DMS53 (cell line): ENCODE measurements at regions not wholly inside any gene's neighbourhood (a gene's known extent, or its start where the extent isn't known, plus 50 kb on each side); places are given as distances from the start of the nearest gene placed in this dataset.

Source experiments
- DNase-seq: peaks from one replicate; lab custom pipeline; 2025; lab: John Stamatoyannopoulos, UW

DNA sequence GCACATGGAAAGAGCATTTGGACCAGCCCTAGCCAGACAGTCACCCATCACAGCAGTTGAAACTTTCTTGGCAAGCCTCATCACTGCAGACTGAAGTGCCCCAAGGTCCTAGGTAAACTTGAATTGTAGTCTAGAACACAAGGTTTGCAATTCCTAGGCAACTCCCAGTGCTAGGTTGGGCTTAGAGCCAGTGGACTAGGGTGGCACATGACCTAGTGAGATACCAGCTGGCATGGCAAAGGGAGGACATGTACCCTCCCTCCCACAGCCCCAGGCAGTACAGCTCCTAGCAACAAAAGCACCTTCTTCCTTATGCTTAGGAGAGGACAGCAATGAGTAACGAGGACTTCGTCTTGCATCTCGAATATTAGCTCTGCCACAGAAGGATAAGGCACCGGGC, 889.5 kb downstream of the JRKL start:
- DNase-seq, result no peak

DNA sequence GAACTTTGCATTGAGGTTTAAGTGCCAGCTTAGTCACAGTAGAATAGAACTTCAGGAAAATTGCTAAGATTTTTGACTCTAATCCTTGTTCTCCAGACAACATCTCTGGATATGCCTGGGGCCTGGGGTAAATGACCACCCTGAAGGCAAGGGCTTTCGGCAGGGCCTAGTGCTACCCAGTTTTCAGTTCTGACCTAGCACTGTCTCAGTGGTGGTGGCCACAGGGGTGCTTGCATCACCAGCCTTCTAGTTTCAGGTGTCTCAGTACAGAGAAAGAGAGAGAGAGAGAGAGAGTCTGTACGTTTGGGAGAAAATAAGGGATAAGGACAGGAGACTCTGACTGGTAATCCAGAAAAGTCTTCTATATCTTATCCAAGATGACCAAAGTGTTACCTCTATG, 890.5 kb downstream of the JRKL start:
- no peak for DNase-seq

DNA sequence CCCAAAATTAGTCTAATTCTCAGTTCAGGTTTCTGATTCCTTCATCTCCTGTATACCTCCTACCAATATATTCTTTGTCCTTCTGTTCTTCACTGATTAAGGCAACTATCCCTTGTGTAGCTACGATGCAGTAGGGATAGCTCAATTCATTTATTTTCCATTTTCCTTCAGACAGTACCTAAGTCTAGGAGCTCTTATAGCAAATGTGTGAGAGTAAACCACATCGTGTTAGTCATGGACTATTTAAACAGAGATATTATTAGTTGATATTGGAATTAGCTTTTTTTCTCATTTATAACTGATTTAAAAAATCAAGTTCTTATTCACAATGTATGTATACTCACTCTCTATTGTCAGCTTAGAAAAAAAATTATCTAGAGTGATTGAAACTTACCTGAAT, 900.0 kb downstream of the JRKL start:
- no peak for DNase-seq

DNA sequence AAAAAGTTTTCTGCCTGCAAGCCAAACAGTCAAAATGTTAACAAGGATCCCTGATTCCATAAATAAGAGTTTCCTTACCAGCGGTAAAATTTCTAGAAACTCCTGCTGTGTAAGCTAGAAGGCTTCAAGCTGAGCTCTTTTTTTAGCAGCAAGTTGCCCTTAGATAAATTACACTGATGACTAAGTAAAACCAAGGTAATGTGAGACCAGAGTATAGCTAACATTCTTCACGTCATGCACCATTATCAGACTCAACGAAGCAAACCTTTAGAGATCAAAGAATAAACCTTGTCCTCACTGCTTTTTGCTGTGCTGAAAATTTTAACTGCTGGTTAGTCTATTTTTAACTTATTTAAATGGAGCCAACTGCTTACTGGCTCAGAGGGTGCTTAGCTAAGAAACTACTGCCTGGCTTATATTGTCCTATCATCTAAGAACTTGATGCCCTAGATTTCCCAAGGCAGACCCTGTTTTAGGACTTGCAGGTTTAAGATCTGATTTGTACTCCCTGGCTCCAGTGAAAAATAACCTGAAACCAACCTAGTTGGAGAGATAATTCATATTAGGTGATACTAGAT, 900.7 kb downstream of the JRKL start:
- DNase-seq, result peak; percentile 13

DNA sequence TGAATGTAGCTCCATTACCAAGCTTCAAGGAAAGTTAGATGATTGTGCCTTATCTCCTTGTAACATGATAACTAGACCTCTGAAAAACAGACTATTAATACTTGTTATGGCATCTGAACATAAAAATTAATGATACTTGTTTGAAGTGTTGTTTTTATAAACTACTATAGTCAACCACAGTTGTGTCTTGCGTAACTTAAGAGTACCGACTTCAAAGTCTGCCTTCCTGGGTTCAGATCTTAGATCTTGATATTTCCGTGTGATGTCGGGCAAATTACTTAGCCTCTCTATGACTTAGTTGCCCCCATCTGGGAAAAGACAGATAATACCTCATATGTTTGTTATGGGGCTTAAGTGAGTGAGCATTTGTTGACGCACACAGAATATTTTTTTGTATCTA, 906.5 kb downstream of the JRKL start:
- no peak for DNase-seq

DNA sequence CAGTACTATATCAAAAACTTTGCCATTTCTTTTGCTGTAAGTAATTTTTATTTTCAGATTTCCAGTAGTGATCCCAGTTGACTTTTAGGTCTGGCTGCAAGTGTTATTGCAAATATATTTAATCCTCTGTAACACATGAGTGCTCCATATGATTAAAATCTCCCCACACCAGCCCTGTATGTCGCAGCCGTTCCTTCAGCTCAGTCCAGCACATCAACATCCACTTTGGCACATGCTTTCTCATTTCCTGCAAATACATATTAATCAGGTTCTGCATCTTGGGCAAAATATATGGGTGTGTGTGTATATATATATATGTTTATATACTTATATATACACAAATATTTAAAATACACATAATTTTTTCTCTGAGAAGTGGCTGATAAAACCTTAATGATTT, 919.5 kb downstream of the JRKL start:
- no peak for DNase-seq

DNA sequence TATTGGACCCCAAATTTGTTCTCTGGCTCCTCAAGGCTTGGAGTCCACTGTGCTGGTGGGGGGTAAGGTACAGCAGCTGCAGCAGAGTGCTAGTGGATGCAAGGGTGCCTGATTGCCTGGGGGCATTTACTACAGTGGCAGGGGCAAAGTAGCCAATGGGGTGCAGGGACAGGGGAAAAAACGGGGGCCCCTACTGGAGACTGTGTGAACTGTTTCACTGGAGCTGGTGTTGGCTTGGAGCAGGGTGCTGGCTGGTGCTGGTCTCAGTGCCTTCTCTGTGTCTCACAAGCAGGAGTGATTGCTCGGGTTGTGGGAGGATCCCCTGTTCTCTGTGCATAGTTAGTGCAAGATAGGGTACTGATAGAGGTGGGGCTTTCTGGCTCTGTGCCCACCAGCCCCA, 935.9 kb downstream of the JRKL start:
- DNase-seq, result no peak

DNA sequence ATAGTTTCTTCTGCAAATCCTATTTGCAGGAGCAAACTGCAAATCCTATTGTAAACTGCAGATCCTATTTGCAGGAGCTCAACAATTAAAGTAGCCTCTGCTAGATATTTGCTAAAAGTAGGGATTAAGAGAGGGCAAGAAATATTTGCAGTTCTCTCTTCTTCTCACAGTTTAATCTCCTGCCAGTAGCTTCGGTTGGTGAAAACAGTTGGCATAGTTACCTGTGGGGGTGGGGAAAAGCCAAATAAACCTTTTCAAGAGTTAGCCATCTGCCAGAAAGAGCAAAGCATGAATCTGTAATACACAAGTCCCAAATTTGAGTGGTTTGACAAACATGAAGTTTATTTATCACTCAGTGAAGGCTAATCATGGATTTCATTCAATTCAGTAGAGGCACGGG, 942.5 kb downstream of the JRKL start:
- DNase-seq, result peak; percentile 57

DNA sequence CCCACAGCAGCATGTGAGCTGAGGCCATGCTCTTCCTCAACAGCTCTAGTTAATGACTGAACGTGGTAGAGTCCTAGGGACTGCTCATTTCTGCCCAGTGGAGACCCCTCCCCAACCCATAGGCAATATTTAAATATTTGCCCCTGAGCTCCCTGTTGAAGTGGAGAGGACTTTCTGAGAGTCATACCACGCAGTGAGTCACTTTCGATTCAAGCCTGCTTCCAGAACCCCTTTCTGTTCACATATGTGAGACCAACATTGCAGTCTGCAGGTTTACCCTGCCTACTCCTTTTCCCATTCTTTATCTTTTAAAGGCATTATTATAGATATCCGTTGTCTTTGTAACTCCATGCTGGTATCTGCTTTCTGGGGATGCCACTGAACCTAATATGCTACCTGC, 946.3 kb downstream of the JRKL start:
- no peak for DNase-seq

DNA sequence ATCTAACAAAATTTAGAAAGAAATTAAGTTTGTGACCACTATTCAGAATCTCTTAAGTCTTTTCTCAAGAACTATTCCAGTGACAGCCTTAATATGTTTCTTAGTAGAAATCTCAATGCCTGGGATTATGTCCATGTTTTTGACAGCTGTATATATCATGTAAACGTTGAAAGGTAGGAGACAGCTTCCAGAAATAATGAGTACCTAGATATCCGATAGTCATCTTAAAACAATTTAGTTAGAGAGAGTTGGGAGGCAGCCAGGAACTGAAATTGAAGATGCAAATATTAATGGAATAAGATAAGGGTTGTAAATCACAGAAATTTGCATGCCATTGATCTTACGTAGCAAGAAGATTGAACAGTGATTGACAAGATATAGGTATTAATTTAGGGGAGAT, 955.2 kb downstream of the JRKL start:
- no peak for DNase-seq

DNA sequence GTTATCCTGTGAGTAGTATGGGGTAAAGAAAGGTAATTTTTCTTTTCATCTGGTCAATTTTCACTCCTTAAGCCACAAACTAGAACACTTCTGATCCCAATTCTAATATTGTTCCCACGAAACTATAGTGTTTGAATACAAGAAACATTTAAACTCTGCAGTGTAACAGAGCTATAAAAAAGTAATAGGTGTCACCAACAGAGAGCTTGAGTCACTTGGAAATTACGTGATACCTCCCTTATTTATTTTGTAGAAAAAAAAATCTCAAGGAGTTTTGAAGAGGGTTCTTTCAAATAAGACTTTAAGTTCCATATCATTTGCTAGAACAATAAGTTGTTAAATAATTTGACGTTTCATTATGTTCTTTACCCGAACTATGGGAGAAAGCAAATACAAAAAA, 959.4 kb downstream of the JRKL start:
- no peak for DNase-seq

DNA sequence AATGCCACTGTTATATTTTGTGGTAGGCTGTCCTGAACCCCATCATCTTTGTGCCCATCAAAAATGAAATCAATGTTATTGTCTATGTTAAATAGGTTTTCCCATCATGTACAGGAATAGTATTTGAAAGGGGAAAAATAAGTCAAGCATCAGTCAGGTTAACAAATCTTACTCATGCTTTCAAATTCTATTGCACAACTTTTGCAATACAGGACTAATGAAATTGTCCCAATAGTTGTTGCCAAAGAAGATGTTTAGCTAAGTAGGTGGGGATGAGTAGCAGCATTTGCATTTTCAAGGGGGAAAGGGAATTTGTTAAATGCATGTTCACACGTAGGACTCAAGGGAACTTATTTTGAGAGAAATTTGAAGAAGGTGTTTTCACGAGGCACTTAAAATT, 962.1 kb downstream of the JRKL start:
- DNase-seq, result no peak

DNA sequence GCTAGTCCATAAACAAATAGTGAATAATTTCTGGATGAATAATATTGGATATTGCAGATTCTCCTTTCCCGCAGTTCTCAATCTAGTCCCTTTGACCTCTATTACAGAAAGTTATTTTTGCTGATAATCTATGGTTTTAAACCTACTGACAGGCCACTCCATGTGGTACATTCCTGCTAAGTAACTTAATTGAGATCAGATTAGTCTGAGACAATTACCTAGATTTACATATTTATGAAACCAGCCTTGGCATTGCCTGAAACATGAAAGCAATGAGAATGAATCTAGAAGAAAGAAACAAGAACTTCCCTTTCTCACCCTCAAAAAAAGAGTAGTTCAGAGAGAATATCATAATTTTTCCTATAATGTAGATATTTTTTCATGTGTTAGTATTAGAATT, 964.2 kb downstream of the JRKL start:
- no peak for DNase-seq

DNA sequence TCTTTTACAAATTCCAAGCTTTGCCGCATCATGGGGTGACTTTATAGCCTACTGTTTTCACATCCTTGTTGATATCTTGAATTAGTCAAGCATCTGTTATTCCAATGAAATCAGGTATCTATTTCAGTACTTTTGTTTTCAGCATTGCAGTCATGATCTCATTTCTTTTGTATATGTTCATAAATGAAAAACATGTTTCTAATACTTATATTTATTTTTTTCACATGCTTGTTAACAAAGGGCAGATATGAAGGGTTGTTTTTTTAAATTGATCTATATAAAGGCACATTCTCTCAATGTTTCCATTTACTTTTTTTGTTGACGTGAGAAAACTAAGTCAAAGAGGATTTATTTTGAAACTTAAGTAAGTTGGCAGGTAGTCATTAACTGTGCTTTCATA, 964.8 kb downstream of the JRKL start:
- no peak for DNase-seq

DNA sequence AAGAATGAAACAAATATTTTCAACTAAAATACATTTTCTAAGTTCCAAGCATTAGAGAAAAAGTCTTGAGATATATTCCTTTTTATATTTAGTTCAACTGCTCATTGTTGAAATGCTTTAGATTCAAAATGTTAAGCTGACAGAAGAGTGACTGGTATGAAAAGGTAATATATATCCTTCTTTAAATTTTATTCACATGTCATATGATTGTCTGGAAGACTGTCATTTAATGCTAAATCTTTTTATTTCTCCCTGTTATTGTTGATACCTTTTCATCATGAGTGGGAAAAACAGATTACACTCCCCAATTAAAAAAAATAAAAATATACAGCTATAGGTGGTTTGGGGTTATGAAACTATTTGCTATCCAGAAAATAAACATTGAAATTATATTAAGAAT, 965.4 kb downstream of the JRKL start:
- DNase-seq, result no peak

DNA sequence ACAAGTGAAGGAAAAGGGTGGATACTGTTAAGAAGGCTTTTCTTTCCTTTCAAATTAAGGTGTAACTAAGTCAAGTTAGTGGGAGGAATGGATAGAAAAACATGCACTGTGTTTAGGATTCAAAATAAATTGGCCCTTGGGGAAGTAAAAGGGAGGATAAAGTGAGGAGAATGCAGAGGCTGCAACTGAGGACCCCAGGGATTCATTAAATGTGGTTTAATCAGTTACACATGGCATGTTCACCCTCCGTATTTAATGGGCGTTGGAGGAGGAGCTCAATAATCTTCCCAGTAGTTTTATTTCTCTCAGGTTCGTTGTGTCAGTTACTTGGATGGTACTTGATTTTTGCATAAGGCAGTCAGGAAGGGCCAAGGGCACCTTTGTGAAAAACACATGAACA, 966.3 kb downstream of the JRKL start:
- DNase-seq, result no peak

DNA sequence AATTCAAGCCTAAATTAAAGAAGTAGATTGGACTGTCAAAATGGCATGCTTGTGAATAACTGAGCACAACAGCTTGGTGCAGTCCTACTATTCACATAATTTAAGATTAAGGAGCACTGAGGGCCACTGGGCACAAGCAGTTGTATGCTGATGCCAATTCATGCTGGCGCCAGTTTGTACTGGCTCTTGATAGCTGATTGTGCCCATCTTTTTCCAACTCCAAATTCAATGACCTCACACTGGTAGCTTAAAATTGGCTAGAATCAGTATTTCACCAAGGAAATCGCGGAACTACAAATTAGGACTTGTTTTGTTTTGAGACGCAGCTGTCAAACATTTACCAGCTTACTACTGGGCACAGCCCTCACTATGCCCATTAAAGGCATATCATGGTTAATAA, 969.2 kb downstream of the JRKL start:
- no peak for DNase-seq

DNA sequence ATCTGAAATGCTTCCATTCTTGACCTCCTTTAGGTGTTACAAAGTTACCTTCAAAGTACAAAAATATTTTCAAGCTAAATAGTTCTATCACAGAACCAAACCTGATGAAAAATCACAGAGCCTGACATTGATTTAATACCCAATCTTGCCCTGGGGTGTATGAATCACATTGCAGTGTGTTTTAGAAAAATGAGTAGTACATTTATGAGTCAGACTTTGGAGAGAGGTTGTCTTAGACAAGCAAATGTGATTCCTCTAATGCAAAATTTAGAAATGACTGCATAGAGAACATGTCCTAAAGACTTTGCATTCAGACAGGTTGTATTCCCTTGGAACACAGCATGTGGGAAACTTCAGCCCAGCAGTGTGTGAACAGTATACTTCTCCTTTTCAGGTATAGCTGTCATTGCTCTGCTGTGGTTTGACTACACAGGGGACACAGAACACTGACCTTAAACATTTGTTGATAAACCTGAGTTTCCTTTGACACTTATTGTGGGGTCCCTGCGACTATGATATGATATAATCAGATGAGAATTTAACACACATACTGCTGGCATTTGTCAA, 972.1 kb downstream of the JRKL start:
- no peak for DNase-seq

DNA sequence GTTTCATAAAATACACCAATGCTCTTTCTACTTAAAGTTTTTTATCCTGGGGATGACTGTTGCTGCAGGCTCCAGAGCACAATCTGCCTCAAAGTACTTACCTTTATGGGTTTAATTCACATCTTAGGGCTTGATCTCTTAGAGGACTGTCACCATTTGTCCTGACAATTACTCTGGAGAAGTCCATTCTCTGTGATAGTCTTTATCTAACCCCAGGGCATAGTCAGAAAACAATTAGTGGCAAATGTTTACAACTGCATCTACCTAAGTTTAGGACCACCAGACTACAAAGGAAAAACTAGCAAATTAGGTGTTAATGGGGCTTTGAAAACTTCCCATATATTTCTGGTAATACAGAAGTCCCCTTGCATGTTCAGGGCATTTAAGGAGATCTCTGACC, 973.5 kb downstream of the JRKL start:
- DNase-seq, result no peak

DNA sequence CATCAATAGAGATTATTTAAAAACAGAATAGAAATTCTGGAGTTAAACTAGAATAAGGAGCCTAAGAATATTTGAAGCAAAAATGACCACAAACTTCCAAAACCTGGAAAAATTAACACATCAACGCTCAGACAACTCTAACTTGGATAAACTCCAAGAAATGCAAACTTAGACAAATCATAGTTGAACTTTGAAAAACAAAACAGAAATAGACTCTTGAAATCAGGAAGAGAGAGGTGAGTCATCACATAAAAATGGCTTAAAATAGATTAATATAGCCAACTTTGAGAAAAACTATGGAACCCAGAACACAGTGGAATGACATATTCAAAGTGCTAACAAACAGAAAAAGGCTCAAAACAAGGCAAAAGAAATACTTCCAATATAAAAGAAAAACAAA, 974.2 kb downstream of the JRKL start:
- DNase-seq, result no peak

DNA sequence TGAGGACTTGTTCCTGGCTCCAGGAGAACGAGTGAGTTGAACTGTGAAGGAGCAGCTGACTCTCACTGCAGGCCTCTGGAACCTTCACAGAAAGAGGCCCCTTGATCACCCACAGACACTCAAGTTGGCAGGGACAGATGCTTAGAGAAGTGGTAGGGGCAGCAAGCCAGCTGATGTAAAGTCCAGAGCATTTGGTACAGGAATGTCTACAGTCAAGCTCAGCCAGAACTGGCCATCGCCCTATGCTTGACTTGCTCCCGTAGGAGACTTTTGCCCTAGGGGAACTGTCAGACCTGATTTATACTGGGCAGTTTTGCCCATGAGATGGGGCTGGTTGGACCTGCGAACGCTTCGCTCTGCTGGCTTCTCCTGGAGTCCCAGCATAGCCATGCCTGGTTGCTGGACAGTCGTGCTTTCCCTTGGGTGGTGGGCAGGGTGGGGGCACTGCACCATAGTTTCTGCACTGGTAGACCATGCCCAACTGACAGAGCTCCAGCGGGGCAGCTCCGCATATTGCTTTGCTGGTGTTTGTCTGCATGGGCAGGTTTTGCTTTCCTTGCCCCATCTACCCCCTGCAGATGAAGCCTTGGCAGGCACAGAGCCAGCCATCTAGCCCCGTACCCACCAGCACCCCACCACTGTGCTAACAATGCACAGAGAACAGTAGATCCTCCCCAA, 977.7 kb downstream of the JRKL start:
- no peak for DNase-seq

DNA sequence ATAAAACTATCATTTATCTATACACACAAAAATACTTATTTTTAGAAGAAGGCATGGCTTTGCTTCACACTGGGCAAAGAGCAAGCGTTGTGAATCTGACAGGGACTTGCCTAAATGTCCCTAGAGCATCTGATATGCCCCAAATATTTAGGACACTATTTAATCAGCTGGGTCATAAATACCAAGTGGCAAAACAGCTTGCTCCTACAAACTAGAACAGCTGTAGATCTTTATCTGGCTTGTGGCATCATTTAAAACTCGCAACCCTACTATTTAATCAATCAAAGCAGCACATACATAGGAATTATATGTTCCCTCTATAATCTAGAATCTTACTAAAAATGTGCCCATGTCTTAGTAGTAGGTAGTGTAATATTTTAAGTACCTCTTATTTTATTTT, 999.5 kb downstream of the JRKL start:
- no peak for DNase-seq

DNA sequence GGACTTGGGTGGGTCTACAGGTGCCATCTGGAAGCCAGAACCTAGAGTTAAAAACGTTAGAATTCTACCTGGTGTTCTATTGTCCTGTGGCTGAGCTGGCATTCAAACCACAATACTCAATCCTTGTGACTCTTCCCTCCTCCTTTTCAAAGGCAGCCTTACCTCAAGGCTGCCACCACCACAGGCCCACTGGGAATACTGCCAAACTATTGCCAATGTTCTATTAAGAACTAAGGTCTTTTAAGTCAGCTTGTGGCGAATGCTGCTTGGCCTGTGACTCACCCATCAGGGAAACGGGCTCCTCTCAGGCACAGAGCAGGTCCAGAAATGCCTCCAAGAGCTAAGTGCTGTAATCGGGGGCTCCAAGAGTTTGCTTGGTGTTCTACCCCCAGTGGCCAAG, 1008.4 kb downstream of the JRKL start:
- DNase-seq, result no peak

DNA sequence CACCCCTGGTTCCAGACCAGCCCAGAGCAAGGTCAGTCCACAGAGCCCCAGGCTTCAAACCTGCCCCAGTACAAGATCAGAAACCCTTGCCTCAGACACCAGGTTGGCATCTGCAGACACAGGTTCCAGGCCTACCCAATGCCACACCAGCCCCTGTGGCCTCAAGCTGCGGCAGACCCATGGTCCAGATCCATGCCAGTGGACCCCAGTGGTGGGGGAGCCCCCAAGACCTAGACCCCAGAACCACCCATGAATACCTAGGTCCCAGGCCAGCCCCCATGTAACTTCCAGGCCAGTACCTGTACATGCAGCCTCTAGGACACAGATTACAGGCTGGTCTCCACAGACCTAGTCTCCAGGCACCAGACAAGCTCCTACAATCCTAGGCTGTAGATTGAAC, 1019.3 kb downstream of the JRKL start:
- DNase-seq, result no peak
